ENCODE measurements at regions not wholly inside any gene's neighbourhood (a gene's known extent, or its start where the extent isn't known, plus 50 kb on each side); places are given as distances from the start of the nearest gene placed in this dataset.

DNA sequence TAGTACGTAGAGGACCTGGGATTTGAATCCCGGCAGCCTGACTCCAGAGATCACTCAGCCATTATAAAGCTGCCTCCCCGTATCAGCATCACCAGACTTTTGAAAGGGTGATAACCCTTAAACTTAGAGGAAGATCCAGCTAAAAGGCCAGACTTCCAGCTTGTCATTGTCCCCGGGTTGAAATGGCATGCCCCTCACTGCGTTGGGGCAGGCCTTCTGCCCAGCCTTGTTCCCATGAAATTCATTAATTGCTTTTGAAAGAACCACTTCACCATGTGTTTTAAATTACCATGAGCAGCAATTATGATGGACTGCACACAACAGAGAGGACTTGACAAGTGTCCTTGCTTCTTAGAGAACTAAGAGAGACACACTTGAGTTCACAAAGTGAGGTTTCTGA, 269.6 kb upstream of the CRY1 start (continued):
- TF ChIP-seq, protein P1, sequence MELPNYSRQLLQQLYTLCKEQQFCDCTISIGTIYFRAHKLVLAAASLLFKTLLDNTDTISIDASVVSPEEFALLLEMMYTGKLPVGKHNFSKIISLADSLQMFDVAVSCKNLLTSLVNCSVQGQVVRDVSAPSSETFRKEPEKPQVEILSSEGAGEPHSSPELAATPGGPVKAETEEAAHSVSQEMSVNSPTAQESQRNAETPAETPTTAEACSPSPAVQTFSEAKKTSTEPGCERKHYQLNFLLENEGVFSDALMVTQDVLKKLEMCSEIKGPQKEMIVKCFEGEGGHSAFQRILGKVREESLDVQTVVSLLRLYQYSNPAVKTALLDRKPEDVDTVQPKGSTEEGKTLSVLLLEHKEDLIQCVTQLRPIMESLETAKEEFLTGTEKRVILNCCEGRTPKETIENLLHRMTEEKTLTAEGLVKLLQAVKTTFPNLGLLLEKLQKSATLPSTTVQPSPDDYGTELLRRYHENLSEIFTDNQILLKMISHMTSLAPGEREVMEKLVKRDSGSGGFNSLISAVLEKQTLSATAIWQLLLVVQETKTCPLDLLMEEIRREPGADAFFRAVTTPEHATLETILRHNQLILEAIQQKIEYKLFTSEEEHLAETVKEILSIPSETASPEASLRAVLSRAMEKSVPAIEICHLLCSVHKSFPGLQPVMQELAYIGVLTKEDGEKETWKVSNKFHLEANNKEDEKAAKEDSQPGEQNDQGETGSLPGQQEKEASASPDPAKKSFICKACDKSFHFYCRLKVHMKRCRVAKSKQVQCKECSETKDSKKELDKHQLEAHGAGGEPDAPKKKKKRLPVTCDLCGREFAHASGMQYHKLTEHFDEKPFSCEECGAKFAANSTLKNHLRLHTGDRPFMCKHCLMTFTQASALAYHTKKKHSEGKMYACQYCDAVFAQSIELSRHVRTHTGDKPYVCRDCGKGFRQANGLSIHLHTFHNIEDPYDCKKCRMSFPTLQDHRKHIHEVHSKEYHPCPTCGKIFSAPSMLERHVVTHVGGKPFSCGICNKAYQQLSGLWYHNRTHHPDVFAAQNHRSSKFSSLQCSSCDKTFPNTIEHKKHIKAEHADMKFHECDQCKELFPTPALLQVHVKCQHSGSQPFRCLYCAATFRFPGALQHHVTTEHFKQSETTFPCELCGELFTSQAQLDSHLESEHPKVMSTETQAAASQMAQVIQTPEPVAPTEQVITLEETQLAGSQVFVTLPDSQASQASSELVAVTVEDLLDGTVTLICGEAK (IDR thresholded peaks at IDR 0.05) = no peak
- TF ChIP-seq, protein P1 (CRISPR knock-in tag; IDR thresholded peaks at IDR 0.05) = no peak
- TF ChIP-seq ZNF282 (CRISPR knock-in tag; IDR thresholded peaks at IDR 0.05) (no peak), E2F8 (IDR thresholded peaks at IDR 0.05; ENCODE audit: low read depth, partially characterized antibody) (no peak), ZNF133 (CRISPR knock-in tag; IDR thresholded peaks at IDR 0.05) (no peak), RBM22 (IDR thresholded peaks at IDR 0.05; ENCODE audit: low read depth, low read length, poor library complexity, severe bottlenecking) (no peak), ZNF165 (CRISPR knock-in tag; IDR thresholded peaks at IDR 0.05; ENCODE audit: borderline replicate concordance) (no peak), PHB (CRISPR knock-in tag; IDR thresholded peaks at IDR 0.05) (no peak)
- TF ChIP-seq, protein P2, sequence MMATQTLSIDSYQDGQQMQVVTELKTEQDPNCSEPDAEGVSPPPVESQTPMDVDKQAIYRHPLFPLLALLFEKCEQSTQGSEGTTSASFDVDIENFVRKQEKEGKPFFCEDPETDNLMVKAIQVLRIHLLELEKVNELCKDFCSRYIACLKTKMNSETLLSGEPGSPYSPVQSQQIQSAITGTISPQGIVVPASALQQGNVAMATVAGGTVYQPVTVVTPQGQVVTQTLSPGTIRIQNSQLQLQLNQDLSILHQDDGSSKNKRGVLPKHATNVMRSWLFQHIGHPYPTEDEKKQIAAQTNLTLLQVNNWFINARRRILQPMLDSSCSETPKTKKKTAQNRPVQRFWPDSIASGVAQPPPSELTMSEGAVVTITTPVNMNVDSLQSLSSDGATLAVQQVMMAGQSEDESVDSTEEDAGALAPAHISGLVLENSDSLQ (IDR thresholded peaks at IDR 0.05) = no peak
